ENCODE measurements at regions not wholly inside any gene's neighbourhood (a gene's known extent, or its start where the extent isn't known, plus 50 kb on each side); places are given as distances from the start of the nearest gene placed in this dataset.

DNA sequence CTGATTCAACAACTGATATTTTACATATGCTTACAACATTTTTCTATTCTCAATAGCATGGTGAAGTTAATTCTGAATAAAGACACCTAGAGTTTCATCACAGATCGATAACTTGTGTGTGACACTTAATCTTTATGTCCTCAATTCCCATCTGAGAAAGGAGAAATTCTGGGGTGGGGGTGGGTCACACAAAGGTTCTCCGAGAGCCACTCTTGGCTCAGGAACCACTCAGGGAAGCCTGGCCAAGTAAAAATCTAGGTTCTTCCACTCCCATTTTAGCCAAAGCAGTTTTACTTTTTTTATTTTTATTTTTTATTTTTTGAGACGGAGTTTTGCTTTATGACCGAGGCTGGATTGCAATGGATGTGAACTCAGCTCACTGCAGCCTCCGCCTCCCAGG is 111.0 kb upstream of the TBL1XR1 start:
- peaks cover 7% of the 10 kb centered on the region for H3K9me3 Mint-ChIP-seq (ENCODE audit: unreplicated experiment)
- no peak overlapping the region for H3K4me3 Mint-ChIP-seq (ENCODE audit: unreplicated experiment)
- H3K27me3 Mint-ChIP-seq (ENCODE audit: unreplicated experiment) = no peaks in the 10 kb centered on the region
- TF ChIP-seq, protein P1, sequence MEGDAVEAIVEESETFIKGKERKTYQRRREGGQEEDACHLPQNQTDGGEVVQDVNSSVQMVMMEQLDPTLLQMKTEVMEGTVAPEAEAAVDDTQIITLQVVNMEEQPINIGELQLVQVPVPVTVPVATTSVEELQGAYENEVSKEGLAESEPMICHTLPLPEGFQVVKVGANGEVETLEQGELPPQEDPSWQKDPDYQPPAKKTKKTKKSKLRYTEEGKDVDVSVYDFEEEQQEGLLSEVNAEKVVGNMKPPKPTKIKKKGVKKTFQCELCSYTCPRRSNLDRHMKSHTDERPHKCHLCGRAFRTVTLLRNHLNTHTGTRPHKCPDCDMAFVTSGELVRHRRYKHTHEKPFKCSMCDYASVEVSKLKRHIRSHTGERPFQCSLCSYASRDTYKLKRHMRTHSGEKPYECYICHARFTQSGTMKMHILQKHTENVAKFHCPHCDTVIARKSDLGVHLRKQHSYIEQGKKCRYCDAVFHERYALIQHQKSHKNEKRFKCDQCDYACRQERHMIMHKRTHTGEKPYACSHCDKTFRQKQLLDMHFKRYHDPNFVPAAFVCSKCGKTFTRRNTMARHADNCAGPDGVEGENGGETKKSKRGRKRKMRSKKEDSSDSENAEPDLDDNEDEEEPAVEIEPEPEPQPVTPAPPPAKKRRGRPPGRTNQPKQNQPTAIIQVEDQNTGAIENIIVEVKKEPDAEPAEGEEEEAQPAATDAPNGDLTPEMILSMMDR (IDR thresholded peaks at IDR 0.05) = no peak
- H3K27ac Mint-ChIP-seq (ENCODE audit: unreplicated experiment) = no peak overlapping the region
- peaks cover 32% of the 10 kb centered on the region for H3K4me1 Mint-ChIP-seq (ENCODE audit: unreplicated experiment)
- H3K36me3 Mint-ChIP-seq (ENCODE audit: unreplicated experiment) = peaks cover 3% of the 10 kb centered on the region
- DNase-seq (ENCODE audit: extremely low spot score, unreplicated experiment) = no peak

DNA sequence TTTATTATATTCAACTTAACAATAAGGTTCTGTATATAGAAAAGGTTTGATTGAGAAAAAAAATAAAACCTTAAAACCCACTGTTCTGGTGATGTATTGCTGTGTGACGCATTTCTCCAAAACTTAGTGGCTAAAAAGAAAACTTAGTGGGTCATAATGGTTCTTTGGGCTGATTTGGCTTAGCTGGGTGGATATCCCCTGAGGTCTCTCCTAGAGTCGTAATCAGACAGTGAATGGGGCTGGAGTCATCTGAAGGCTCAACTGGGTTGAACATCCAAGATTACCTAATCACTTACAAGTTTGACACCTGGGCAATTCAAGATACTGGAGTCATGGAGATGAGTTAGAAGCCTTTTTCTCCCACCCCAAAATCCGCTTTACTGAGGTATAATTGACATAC is 111.6 kb upstream of the TBL1XR1 start:
- no peak overlapping the region for H3K27ac Mint-ChIP-seq (ENCODE audit: unreplicated experiment)
- peaks cover 3% of the 10 kb centered on the region for H3K36me3 Mint-ChIP-seq (ENCODE audit: unreplicated experiment)
- peaks cover 26% of the 10 kb centered on the region for H3K4me1 Mint-ChIP-seq (ENCODE audit: unreplicated experiment)
- H3K9me3 Mint-ChIP-seq (ENCODE audit: unreplicated experiment) = peaks cover 7% of the 10 kb centered on the region
- no peak overlapping the region for H3K4me3 Mint-ChIP-seq (ENCODE audit: unreplicated experiment)
- H3K27me3 Mint-ChIP-seq (ENCODE audit: unreplicated experiment) = no peaks in the 10 kb centered on the region
- TF ChIP-seq, protein P1 (IDR thresholded peaks at IDR 0.05) = no peak
- DNase-seq (ENCODE audit: extremely low spot score, unreplicated experiment) = no peak

DNA sequence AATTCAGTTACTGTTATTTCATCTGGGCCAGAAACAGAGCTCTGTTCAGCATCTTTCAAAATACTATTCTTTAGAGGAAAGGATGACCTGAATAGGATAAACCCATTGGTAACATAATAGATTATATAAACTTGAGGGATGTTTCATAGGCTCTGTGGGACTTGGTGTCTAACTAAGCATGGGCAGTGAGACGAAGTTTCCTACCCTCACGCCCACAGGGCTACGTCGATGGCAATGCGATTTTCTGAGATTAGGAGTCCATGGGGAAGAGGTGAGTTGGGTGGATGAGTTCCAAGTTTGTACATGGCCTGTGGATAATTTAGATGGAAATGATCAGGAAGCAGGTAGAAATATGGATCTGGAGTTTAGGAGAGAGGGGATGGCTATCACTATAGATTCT is 115.2 kb upstream of the TBL1XR1 start:
- Mint-ChIP-seq H3K27me3 (ENCODE audit: unreplicated experiment) (no peaks in the 10 kb centered on the region), H3K27ac (ENCODE audit: unreplicated experiment) (no peak overlapping the region), H3K36me3 (ENCODE audit: unreplicated experiment) (peaks cover 3% of the 10 kb centered on the region), H3K4me3 (ENCODE audit: unreplicated experiment) (no peak overlapping the region), H3K4me1 (ENCODE audit: unreplicated experiment) (peaks cover 6% of the 10 kb centered on the region), H3K9me3 (ENCODE audit: unreplicated experiment) (peaks cover 7% of the 10 kb centered on the region)
- TF ChIP-seq, protein P1 (IDR thresholded peaks at IDR 0.05) = no peak
- no peak for DNase-seq (ENCODE audit: extremely low spot score, unreplicated experiment)

DNA sequence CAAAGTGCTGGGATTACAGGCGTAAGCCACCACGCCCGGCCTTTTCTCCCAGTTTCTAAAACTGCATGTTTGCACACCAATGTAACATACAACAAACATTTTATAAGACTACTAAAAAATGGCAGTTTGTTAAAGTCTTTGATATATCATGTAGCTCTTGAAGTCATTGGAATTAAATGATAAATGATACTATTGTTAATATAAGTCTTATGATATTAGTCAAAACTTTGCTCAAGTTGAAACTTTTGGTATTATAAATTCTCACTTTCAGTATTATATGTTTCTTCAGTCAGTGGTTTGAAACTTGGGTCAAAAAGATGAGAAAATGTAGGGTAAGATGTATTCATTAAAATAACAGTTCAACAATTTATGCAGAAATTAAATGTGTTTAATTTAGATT is 117.6 kb upstream of the TBL1XR1 start:
- Mint-ChIP-seq H3K9me3 (ENCODE audit: unreplicated experiment) (peaks cover 10% of the 10 kb centered on the region), H3K27ac (ENCODE audit: unreplicated experiment) (no peak overlapping the region), H3K36me3 (ENCODE audit: unreplicated experiment) (peaks cover 3% of the 10 kb centered on the region), H3K4me3 (ENCODE audit: unreplicated experiment) (no peak overlapping the region), H3K27me3 (ENCODE audit: unreplicated experiment) (no peaks in the 10 kb centered on the region), H3K4me1 (ENCODE audit: unreplicated experiment) (peaks cover 11% of the 10 kb centered on the region)
- TF ChIP-seq, protein P1 (IDR thresholded peaks at IDR 0.05) = no peak
- no peak for DNase-seq (ENCODE audit: extremely low spot score, unreplicated experiment)

- DNase-seq (ENCODE audit: extremely low spot score, unreplicated experiment) = no peak
- no peaks in the 10 kb centered on the region for H3K36me3 Mint-ChIP-seq (ENCODE audit: unreplicated experiment)
- H3K9me3 Mint-ChIP-seq (ENCODE audit: unreplicated experiment) = peaks cover 4% of the 10 kb centered on the region
- TF ChIP-seq, protein P1 (IDR thresholded peaks at IDR 0.05) = no peak
- H3K27ac Mint-ChIP-seq (ENCODE audit: unreplicated experiment) = no peak overlapping the region
- no peaks in the 10 kb centered on the region for H3K27me3 Mint-ChIP-seq (ENCODE audit: unreplicated experiment)
- peaks cover 29% of the 10 kb centered on the region for H3K4me1 Mint-ChIP-seq (ENCODE audit: unreplicated experiment)
- H3K4me3 Mint-ChIP-seq (ENCODE audit: unreplicated experiment) = no peak overlapping the region
These were observed 120.0 kb upstream of the TBL1XR1 start for GRCh38 chr3:177317247-177317646.
